ENCODE measurements at regions not wholly inside any gene's neighbourhood (a gene's known extent, or its start where the extent isn't known, plus 50 kb on each side); places are given as distances from the start of the nearest gene placed in this dataset.

- Histone ChIP-seq H3K9me3 (replicated peaks in 1 of 2; ENCODE audit: control insufficient read depth in 2 of 2, insufficient read depth in 1 of 2, low read depth in 1 of 2, low read length in 2 of 2) (no peaks in the 10 kb centered on the region), H2BK120ac (ENCODE audit: low read depth, low read length) (no peak overlapping the region), H2AK5ac (ENCODE audit: low read depth, low read length) (no peak overlapping the region), H3K4me2 (ENCODE audit: insufficient read depth, low read length, poor library complexity, severe bottlenecking) (no peak overlapping the region), H3K4ac (ENCODE audit: low read length) (no peak overlapping the region), H2BK5ac (ENCODE audit: low read length) (no peak overlapping the region), H3K27ac (replicated peaks; ENCODE audit: low read length) (no peak overlapping the region), H3K4me3 (ENCODE audit: low read length in 2 of 2) (no peak overlapping the region), H2BK15ac (ENCODE audit: low read length) (no peak overlapping the region), H3K23ac (ENCODE audit: low read depth, low read length, poor library complexity) (no peak overlapping the region), H2BK12ac (ENCODE audit: low read length) (no peak overlapping the region), H3K9ac (ENCODE audit: low read depth, low read length, poor library complexity) (no peak overlapping the region), H4K8ac (ENCODE audit: low read depth, low read length) (no peak overlapping the region), H3K36me3 (replicated peaks in 1 of 2; ENCODE audit: control insufficient read depth in 2 of 2, insufficient read depth in 2 of 2, low read length in 2 of 2) (no peaks in the 10 kb centered on the region), H3K4me1 (ENCODE audit: control insufficient read depth in 2 of 2, insufficient read depth in 1 of 2, low read depth in 1 of 2, low read length in 2 of 2) (no peaks in the 10 kb centered on the region), H4K91ac (ENCODE audit: low read depth, low read length, poor library complexity) (no peak overlapping the region), H2AFZ (ENCODE audit: low read length) (no peak overlapping the region), H3K18ac (ENCODE audit: low read length) (no peak overlapping the region), H3K14ac (ENCODE audit: low read length) (no peak overlapping the region), H3K27me3 (ENCODE audit: control insufficient read depth in 3 of 3, insufficient read depth in 3 of 3, low read depth in 1 of 3, low read length in 3 of 3) (no peaks in the 10 kb centered on the region), H3K79me1 (ENCODE audit: low read depth, low read length) (no peaks in the 10 kb centered on the region)
- WGBS, 2 donors (ENCODE audit: extremely low coverage in 2 of 2, insufficient read length in 2 of 2, insufficient replicate concordance in 1 of 2) = no CpG with 5 or more reads among the region's 2 CpGs
- DNase-seq (ENCODE audit: low spot score) = no peak
Measured at GRCh38 chr1:199010933-199011332, 372.1 kb downstream of the PTPRC start.

- Histone ChIP-seq H3K4me3 (ENCODE audit: low read length in 2 of 2) (no peak overlapping the region), H3K9ac (ENCODE audit: low read depth, low read length, poor library complexity) (no peak overlapping the region), H3K14ac (ENCODE audit: low read length) (no peak overlapping the region), H3K18ac (ENCODE audit: low read length) (no peak overlapping the region), H2BK5ac (ENCODE audit: low read length) (no peak overlapping the region), H3K27ac (replicated peaks; ENCODE audit: low read length) (no peak overlapping the region), H4K91ac (ENCODE audit: low read depth, low read length, poor library complexity) (no peak overlapping the region), H3K36me3 (replicated peaks in 1 of 2; ENCODE audit: control insufficient read depth in 2 of 2, insufficient read depth in 2 of 2, low read length in 2 of 2) (no peaks in the 10 kb centered on the region), H4K8ac (ENCODE audit: low read depth, low read length) (no peak overlapping the region), H2AK5ac (ENCODE audit: low read depth, low read length) (no peak overlapping the region), H3K23ac (ENCODE audit: low read depth, low read length, poor library complexity) (no peak overlapping the region), H2AFZ (ENCODE audit: low read length) (no peak overlapping the region), H2BK120ac (ENCODE audit: low read depth, low read length) (no peak overlapping the region), H3K4me2 (ENCODE audit: insufficient read depth, low read length, poor library complexity, severe bottlenecking) (no peak overlapping the region), H3K27me3 (ENCODE audit: control insufficient read depth in 3 of 3, insufficient read depth in 3 of 3, low read depth in 1 of 3, low read length in 3 of 3) (no peaks in the 10 kb centered on the region), H3K9me3 (replicated peaks in 1 of 2; ENCODE audit: control insufficient read depth in 2 of 2, insufficient read depth in 1 of 2, low read depth in 1 of 2, low read length in 2 of 2) (no peaks in the 10 kb centered on the region), H3K4me1 (ENCODE audit: control insufficient read depth in 2 of 2, insufficient read depth in 1 of 2, low read depth in 1 of 2, low read length in 2 of 2) (no peaks in the 10 kb centered on the region), H3K79me1 (ENCODE audit: low read depth, low read length) (no peaks in the 10 kb centered on the region), H2BK12ac (ENCODE audit: low read length) (no peak overlapping the region), H3K4ac (ENCODE audit: low read length) (no peak overlapping the region), H2BK15ac (ENCODE audit: low read length) (no peak overlapping the region)
- DNase-seq (ENCODE audit: low spot score) = no peak
- no CpG with 5 or more reads among the region's 2 CpGs for WGBS, 2 donors (ENCODE audit: extremely low coverage in 2 of 2, insufficient read length in 2 of 2, insufficient replicate concordance in 1 of 2)
Measured at GRCh38 chr1:199015799-199016198, 377.0 kb downstream of the PTPRC start.

- Histone ChIP-seq H3K36me3 (replicated peaks in 1 of 2; ENCODE audit: control insufficient read depth in 2 of 2, insufficient read depth in 2 of 2, low read length in 2 of 2) (no peaks in the 10 kb centered on the region), H4K91ac (ENCODE audit: low read depth, low read length, poor library complexity) (no peak overlapping the region), H3K27me3 (ENCODE audit: control insufficient read depth in 3 of 3, insufficient read depth in 3 of 3, low read depth in 1 of 3, low read length in 3 of 3) (no peaks in the 10 kb centered on the region), H3K4ac (ENCODE audit: low read length) (no peak overlapping the region), H2AK5ac (ENCODE audit: low read depth, low read length) (no peak overlapping the region), H3K4me1 (ENCODE audit: control insufficient read depth in 2 of 2, insufficient read depth in 1 of 2, low read depth in 1 of 2, low read length in 2 of 2) (no peaks in the 10 kb centered on the region), H3K14ac (ENCODE audit: low read length) (no peak overlapping the region), H3K4me3 (ENCODE audit: low read length in 2 of 2) (no peak overlapping the region), H2AFZ (ENCODE audit: low read length) (no peak overlapping the region), H2BK120ac (ENCODE audit: low read depth, low read length) (no peak overlapping the region), H3K79me1 (ENCODE audit: low read depth, low read length) (no peaks in the 10 kb centered on the region), H3K23ac (ENCODE audit: low read depth, low read length, poor library complexity) (no peak overlapping the region), H3K18ac (ENCODE audit: low read length) (no peak overlapping the region), H2BK5ac (ENCODE audit: low read length) (no peak overlapping the region), H3K9me3 (replicated peaks in 1 of 2; ENCODE audit: control insufficient read depth in 2 of 2, insufficient read depth in 1 of 2, low read depth in 1 of 2, low read length in 2 of 2) (no peaks in the 10 kb centered on the region), H3K9ac (ENCODE audit: low read depth, low read length, poor library complexity) (no peak overlapping the region), H4K8ac (ENCODE audit: low read depth, low read length) (no peak overlapping the region), H2BK15ac (ENCODE audit: low read length) (no peak overlapping the region), H3K4me2 (ENCODE audit: insufficient read depth, low read length, poor library complexity, severe bottlenecking) (no peak overlapping the region), H2BK12ac (ENCODE audit: low read length) (no peak overlapping the region), H3K27ac (replicated peaks; ENCODE audit: low read length) (no peak overlapping the region)
- DNase-seq (ENCODE audit: low spot score) = no peak
- WGBS, 2 donors (ENCODE audit: extremely low coverage in 2 of 2, insufficient read length in 2 of 2, insufficient replicate concordance in 1 of 2) = no CpG with 5 or more reads among the region's 2 CpGs
Measured at GRCh38 chr1:199018471-199019135, 379.8 kb downstream of the PTPRC start.

- Histone ChIP-seq H3K4me1 (ENCODE audit: control insufficient read depth in 2 of 2, insufficient read depth in 1 of 2, low read depth in 1 of 2, low read length in 2 of 2) (no peaks in the 10 kb centered on the region), H3K9me3 (replicated peaks in 1 of 2; ENCODE audit: control insufficient read depth in 2 of 2, insufficient read depth in 1 of 2, low read depth in 1 of 2, low read length in 2 of 2) (no peaks in the 10 kb centered on the region), H2BK5ac (ENCODE audit: low read length) (no peak overlapping the region), H3K23ac (ENCODE audit: low read depth, low read length, poor library complexity) (no peak overlapping the region), H2BK12ac (ENCODE audit: low read length) (no peak overlapping the region), H3K27ac (replicated peaks; ENCODE audit: low read length) (no peak overlapping the region), H3K4me2 (ENCODE audit: insufficient read depth, low read length, poor library complexity, severe bottlenecking) (no peak overlapping the region), H2BK120ac (ENCODE audit: low read depth, low read length) (no peak overlapping the region), H3K27me3 (ENCODE audit: control insufficient read depth in 3 of 3, insufficient read depth in 3 of 3, low read depth in 1 of 3, low read length in 3 of 3) (no peaks in the 10 kb centered on the region), H3K9ac (ENCODE audit: low read depth, low read length, poor library complexity) (no peak overlapping the region), H3K14ac (ENCODE audit: low read length) (no peak overlapping the region), H3K4me3 (ENCODE audit: low read length in 2 of 2) (no peak overlapping the region), H4K8ac (ENCODE audit: low read depth, low read length) (no peak overlapping the region), H3K36me3 (replicated peaks in 1 of 2; ENCODE audit: control insufficient read depth in 2 of 2, insufficient read depth in 2 of 2, low read length in 2 of 2) (no peaks in the 10 kb centered on the region), H2BK15ac (ENCODE audit: low read length) (no peak overlapping the region), H2AK5ac (ENCODE audit: low read depth, low read length) (no peak overlapping the region), H2AFZ (ENCODE audit: low read length) (no peak overlapping the region), H4K91ac (ENCODE audit: low read depth, low read length, poor library complexity) (no peak overlapping the region), H3K4ac (ENCODE audit: low read length) (no peak overlapping the region), H3K18ac (ENCODE audit: low read length) (no peak overlapping the region), H3K79me1 (ENCODE audit: low read depth, low read length) (no peaks in the 10 kb centered on the region)
- WGBS, 2 donors (ENCODE audit: extremely low coverage in 2 of 2, insufficient read length in 2 of 2, insufficient replicate concordance in 1 of 2) = no CpG with 5 or more reads among the region's 2 CpGs
- no peak for DNase-seq (ENCODE audit: low spot score)
Measured at GRCh38 chr1:199020051-199020450, 381.2 kb downstream of the PTPRC start.
